ENCODE measurements at regions not wholly inside any gene's neighbourhood (a gene's known extent, or its start where the extent isn't known, plus 50 kb on each side); places are given as distances from the start of the nearest gene placed in this dataset.

DNA sequence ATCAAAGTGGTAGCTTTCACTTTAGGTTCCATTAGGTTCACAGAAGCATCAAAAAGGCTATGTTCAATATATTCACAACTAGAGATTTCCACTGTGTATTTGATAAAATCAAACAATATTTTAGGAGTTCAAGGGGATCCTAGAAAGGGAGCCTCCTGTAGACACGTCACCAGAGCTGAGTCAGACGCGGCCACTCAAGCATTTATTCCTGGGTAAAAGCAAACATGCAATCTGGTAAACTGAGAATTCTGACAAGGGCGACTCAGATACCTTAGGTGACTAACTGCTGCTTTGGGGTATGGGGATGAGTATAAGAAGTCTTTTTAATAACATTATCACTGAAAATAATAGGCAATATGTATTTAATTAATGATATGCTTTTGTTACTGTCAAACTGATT lies 118.7 kb upstream of the HMGN3 start:
- peaks cover 0 to 9% (median 0%) of the 10 kb centered on the region in 4 donors for H3K9me3 ChIP-seq
- H3K36me3 ChIP-seq = no peaks in the 10 kb centered on the region
- DNase-seq (ENCODE audit: low spot score in 2 of 2) = no peak
- H3K4me1 ChIP-seq = no peaks in the 10 kb centered on the region
- no peak overlapping the region for H3K4me3 ChIP-seq
- WGBS, 2 donors = 89 to 90% methylated on average over 4 of the region's 4 CpGs
- TF ChIP-seq POLR2A (IDR thresholded peaks at IDR 0.05) (no peak), EP300 (IDR thresholded peaks at IDR 0.05) (no peak)
- TF ChIP-seq, protein P1, sequence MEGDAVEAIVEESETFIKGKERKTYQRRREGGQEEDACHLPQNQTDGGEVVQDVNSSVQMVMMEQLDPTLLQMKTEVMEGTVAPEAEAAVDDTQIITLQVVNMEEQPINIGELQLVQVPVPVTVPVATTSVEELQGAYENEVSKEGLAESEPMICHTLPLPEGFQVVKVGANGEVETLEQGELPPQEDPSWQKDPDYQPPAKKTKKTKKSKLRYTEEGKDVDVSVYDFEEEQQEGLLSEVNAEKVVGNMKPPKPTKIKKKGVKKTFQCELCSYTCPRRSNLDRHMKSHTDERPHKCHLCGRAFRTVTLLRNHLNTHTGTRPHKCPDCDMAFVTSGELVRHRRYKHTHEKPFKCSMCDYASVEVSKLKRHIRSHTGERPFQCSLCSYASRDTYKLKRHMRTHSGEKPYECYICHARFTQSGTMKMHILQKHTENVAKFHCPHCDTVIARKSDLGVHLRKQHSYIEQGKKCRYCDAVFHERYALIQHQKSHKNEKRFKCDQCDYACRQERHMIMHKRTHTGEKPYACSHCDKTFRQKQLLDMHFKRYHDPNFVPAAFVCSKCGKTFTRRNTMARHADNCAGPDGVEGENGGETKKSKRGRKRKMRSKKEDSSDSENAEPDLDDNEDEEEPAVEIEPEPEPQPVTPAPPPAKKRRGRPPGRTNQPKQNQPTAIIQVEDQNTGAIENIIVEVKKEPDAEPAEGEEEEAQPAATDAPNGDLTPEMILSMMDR (IDR thresholded peaks at IDR 0.05) = no peak
- H3K27me3 ChIP-seq = no peaks in the 10 kb centered on the region
- no peak overlapping the region for H3K27ac ChIP-seq

DNA sequence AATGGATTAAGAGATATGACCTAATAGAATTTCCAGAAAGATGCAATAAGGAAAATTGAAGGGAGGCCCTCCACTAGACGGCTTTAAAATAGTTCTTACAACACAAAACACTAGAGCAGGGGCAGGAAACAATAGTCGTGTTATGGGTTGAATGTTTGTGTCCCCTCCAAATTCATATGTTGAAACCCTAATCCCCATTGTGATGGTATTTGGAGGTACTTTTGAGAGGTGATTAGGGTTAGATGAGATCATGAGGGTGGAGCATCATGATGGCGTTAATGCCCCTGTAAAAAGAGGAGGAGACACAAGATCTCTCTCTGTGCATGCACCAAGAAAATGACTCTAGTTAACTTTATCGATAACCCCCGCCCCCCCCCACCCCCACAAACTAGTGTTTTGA lies 104.0 kb upstream of the HMGN3 start:
- 57 to 77% methylated on average over 4 to 5 of the region's 5 CpGs for WGBS, 2 donors
- no peaks in the 10 kb centered on the region for H3K4me1 ChIP-seq
- no peak overlapping the region for H3K27ac ChIP-seq
- TF ChIP-seq, protein P1 (IDR thresholded peaks at IDR 0.05) = no peak
- TF ChIP-seq POLR2A (IDR thresholded peaks at IDR 0.05) (no peak), EP300 (IDR thresholded peaks at IDR 0.05) (no peak)
- no peaks in the 10 kb centered on the region for H3K27me3 ChIP-seq
- no peaks in the 10 kb centered on the region for H3K36me3 ChIP-seq
- H3K4me3 ChIP-seq = no peak overlapping the region
- no peaks in the 10 kb centered on the region for H3K9me3 ChIP-seq
- DNase-seq (ENCODE audit: low spot score in 2 of 2) = no peak

DNA sequence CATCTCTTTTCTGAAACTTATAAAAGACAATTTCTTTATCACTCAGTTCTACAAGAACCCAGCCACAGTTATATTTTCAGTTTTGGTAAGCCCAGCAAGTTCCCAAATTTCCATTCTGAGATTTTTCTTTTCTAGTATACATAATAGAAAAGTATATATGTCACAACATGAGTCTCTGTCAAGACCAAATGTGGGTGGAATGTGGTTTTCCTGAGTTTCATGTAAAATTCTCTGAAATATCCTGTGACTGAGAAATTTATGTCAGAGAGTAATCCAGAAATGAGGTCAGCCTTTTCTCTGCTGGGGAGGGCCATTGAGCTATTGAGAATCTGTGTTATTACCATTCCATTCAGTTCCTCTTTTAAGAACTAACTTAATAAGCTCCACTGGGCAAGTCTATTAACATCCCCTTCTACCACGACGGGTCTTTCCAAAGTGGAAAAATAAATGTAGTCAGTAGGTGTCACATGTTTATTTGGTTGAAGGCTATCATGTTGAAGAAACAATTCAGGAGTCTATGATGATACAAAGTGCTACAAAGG lies 100.7 kb upstream of the HMGN3 start:
- no peak overlapping the region for H3K4me3 ChIP-seq
- no peaks in the 10 kb centered on the region for H3K9me3 ChIP-seq
- H3K27me3 ChIP-seq = no peaks in the 10 kb centered on the region
- no peak overlapping the region for H3K27ac ChIP-seq
- 53 to 68% methylated on average over 2 of the region's 2 CpGs for whole genome bisulfite sequencing, 2 donors
- no peak for DNase-seq (ENCODE audit: low spot score in 2 of 2)
- TF ChIP-seq POLR2A (IDR thresholded peaks at IDR 0.05) (no peak), EP300 (IDR thresholded peaks at IDR 0.05) (no peak)
- TF ChIP-seq, protein P1 (IDR thresholded peaks at IDR 0.05) = no peak
- no peaks in the 10 kb centered on the region for H3K4me1 ChIP-seq
- H3K36me3 ChIP-seq = no peaks in the 10 kb centered on the region

DNA sequence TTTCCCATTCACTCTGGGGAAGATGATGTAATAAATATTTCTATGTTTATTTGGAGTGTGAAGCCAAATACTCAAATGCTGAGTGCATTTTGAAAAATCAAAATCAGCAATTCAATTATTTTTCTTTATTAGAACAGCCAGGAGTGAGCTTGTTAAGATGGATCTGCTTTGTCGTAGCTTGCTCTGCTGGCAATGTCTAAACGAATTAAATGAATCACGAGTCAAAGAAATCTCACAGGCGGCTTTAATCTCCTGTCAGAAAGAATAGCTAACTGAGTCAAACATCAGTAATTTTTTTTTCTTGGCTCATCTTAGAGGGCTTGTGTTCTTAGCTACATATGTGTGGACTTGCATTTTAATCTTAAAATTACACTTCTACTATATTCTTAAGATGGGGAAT lies 100.2 kb upstream of the HMGN3 start:
- WGBS, 2 donors = 59 to 63% methylated on average over 4 of the region's 4 CpGs
- Histone ChIP-seq H3K27ac (no peak overlapping the region), H3K4me3 (no peak overlapping the region), H3K27me3 (no peaks in the 10 kb centered on the region), H3K36me3 (no peaks in the 10 kb centered on the region), H3K4me1 (no peaks in the 10 kb centered on the region), H3K9me3 (no peaks in the 10 kb centered on the region)
- TF ChIP-seq POLR2A (IDR thresholded peaks at IDR 0.05) (no peak), EP300 (IDR thresholded peaks at IDR 0.05) (no peak)
- TF ChIP-seq, protein P1 (IDR thresholded peaks at IDR 0.05) = no peak
- DNase-seq (ENCODE audit: low spot score in 2 of 2) = no peak

DNA sequence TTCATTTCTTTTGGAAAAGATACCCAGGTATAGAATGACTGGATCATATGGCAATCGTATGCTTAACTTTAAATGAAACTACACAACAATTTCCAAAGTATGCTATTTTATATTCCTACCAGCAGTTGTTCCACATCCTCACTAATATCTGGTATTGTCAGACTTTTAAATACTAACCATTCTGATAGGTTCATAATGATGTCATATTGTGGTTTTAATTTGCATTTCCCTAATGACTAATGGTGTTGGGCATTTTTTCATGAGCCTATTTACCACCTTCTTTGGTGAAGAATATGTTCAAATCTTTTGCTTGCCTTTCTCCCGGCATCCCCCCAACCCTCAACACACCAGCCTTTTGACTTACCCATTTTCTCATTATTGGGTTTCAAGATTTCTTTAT lies 96.2 kb upstream of the HMGN3 start:
- Histone ChIP-seq H3K27ac (no peak overlapping the region), H3K9me3 (no peaks in the 10 kb centered on the region), H3K4me3 (no peak overlapping the region), H3K27me3 (no peaks in the 10 kb centered on the region), H3K36me3 (no peaks in the 10 kb centered on the region), H3K4me1 (no peaks in the 10 kb centered on the region)
- TF ChIP-seq, protein P1 (IDR thresholded peaks at IDR 0.05) = no peak
- TF ChIP-seq POLR2A (IDR thresholded peaks at IDR 0.05) (no peak), EP300 (IDR thresholded peaks at IDR 0.05) (no peak)
- DNase-seq (ENCODE audit: low spot score in 2 of 2) = no peak
- WGBS, 2 donors = 80 to 90% methylated on average over 2 of the region's 2 CpGs
